Colonic mucosa (tissue), 4 donors: ENCODE measurements at regions not wholly inside any gene's neighbourhood (a gene's known extent, or its start where the extent isn't known, plus 50 kb on each side); places are given as distances from the start of the nearest gene placed in this dataset.

ENCODE experiments used
- DNase-seq: peaks from one replicate; pipeline ENCODE4 v3.0.0-alpha.2; 2020
- H3K27ac ChIP-seq: fragments of 200-600 bp; one replicate; pipeline ENCODE4 v1.8.0; 2021
- H3K27me3 ChIP-seq: fragments of 200-600 bp; one replicate; pipeline ENCODE4 v1.8.0; 2021
- H3K36me3 ChIP-seq: fragments of 200-600 bp; one replicate; pipeline ENCODE4 v1.8.0; 2021
- H3K4me1 ChIP-seq: fragments of 200-600 bp; one replicate; pipeline ENCODE4 v1.8.0; 2021; ENCODE audit warnings: mild to moderate bottlenecking
- H3K4me3 ChIP-seq: fragments of 200-600 bp; one replicate; pipeline ENCODE4 v1.8.0; 2021
- H3K9ac ChIP-seq, 2 donors: one replicate each; pipeline ENCODE4 v1.7.0; 2013; ENCODE audit warnings: control low read depth in 2 of 2, low read depth in 2 of 2, low read length in 2 of 2
- H3K9me3 ChIP-seq: fragments of 200-600 bp; one replicate; pipeline ENCODE4 v1.8.0; 2021
- intact Hi-C: fragments of 100-400 bp; cut with DNase I; formaldehyde crosslinking; loops from one replicate; pipeline ENCODE4 v1.14.1; 2022
- TF ChIP-seq, protein P1 (sequence below): fragments of 200-600 bp; IDR thresholded peaks from one replicate; pipeline ENCODE4 v1.8.0; 2022; ENCODE audit warnings: antibody characterized with exemption, mild to moderate bottlenecking
- donor health status: healthy.
- donor health status: DM: no; HTN: no; CAD: no.
- donor health status: DM: no; HTN: no; CAD: no.

GRCh38 chr4:28665306-28665705 is 1804.7 kb downstream of the STIM2 start:
- no peaks in the 10 kb centered on the region for H3K4me1 ChIP-seq
- intact Hi-C loops = no loop called here
- no peak overlapping the region for H3K27ac ChIP-seq
- H3K4me3 ChIP-seq = no peak overlapping the region
- H3K9ac ChIP-seq = no peak overlapping the region
- H3K9me3 ChIP-seq = no peaks in the 10 kb centered on the region
- H3K36me3 ChIP-seq = no peaks in the 10 kb centered on the region
- no peaks in the 10 kb centered on the region for H3K27me3 ChIP-seq
- DNase-seq = no peak
- TF ChIP-seq, protein P1, sequence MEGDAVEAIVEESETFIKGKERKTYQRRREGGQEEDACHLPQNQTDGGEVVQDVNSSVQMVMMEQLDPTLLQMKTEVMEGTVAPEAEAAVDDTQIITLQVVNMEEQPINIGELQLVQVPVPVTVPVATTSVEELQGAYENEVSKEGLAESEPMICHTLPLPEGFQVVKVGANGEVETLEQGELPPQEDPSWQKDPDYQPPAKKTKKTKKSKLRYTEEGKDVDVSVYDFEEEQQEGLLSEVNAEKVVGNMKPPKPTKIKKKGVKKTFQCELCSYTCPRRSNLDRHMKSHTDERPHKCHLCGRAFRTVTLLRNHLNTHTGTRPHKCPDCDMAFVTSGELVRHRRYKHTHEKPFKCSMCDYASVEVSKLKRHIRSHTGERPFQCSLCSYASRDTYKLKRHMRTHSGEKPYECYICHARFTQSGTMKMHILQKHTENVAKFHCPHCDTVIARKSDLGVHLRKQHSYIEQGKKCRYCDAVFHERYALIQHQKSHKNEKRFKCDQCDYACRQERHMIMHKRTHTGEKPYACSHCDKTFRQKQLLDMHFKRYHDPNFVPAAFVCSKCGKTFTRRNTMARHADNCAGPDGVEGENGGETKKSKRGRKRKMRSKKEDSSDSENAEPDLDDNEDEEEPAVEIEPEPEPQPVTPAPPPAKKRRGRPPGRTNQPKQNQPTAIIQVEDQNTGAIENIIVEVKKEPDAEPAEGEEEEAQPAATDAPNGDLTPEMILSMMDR = no peak

DNA sequence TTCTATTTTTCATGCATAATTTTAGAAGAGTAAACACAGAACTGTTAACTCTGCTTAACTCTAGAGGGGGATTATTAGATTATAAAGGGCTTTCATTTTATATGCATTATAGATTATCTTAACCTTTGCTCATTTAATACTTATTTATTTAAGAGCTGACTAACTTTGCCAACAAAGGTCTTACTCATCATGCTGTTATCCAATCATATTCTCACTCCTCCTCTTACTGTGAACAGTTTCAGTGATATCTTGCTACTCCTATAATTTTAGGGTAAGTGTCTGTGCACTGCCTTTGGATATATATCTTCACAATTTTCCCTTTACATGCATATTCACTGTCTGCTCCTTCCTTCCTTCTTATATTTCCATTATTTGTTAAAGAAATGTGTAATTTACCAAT is 1814.9 kb downstream of the STIM2 start:
- DNase-seq = no peak
- Histone ChIP-seq H3K36me3 (no peaks in the 10 kb centered on the region), H3K4me3 (no peak overlapping the region), H3K9me3 (no peaks in the 10 kb centered on the region), H3K27me3 (no peaks in the 10 kb centered on the region), H3K9ac (no peak overlapping the region), H3K27ac (no peak overlapping the region), H3K4me1 (no peaks in the 10 kb centered on the region)
- intact Hi-C loops = no loop called here
- TF ChIP-seq, protein P1 = no peak

- TF ChIP-seq, protein P1 = no peak
- Histone ChIP-seq H3K9me3 (no peaks in the 10 kb centered on the region), H3K4me3 (no peak overlapping the region), H3K27me3 (no peaks in the 10 kb centered on the region), H3K36me3 (no peaks in the 10 kb centered on the region), H3K4me1 (no peaks in the 10 kb centered on the region), H3K9ac (no peak overlapping the region), H3K27ac (no peak overlapping the region)
- intact Hi-C loops = no loop called here
- no peak for DNase-seq
Observed at GRCh38 chr4:28677808-28678207, 1817.2 kb downstream of the STIM2 start.

DNA sequence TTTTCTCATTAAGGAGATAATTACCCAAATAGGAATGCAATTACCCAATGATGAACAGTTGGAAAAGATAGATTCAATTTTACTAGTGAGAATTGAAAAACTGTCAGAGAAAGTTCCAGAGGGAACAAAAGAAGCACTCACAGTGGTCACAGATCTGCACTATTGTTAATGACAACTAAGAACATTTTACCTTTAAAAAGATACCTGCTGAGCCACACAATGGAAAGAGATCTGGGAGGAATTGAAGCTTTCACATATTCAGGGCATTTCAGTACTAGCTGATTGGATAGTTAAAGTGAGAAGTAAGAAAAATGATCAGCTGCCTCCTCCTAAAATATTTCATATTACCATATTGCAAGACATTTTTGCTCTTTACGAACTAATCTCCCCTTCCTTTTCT is 1822.2 kb downstream of the STIM2 start:
- DNase-seq = no peak
- TF ChIP-seq, protein P1 = no peak
- Histone ChIP-seq H3K4me3 (no peak overlapping the region), H3K9ac (no peak overlapping the region), H3K27ac (no peak overlapping the region), H3K9me3 (no peaks in the 10 kb centered on the region), H3K4me1 (no peaks in the 10 kb centered on the region), H3K27me3 (no peaks in the 10 kb centered on the region), H3K36me3 (no peaks in the 10 kb centered on the region)
- intact Hi-C loops = no loop called here

- intact Hi-C loops = no loop called here
- Histone ChIP-seq H3K27ac (no peak overlapping the region), H3K4me1 (no peaks in the 10 kb centered on the region), H3K9ac (no peak overlapping the region), H3K36me3 (no peaks in the 10 kb centered on the region), H3K9me3 (no peaks in the 10 kb centered on the region), H3K4me3 (no peak overlapping the region), H3K27me3 (no peaks in the 10 kb centered on the region)
- TF ChIP-seq, protein P1 = no peak
- peak; percentile 16 for DNase-seq
Observed at GRCh38 chr4:28686618-28687017, 1826.0 kb downstream of the STIM2 start.

GRCh38 chr4:28690890-28691289 is 1830.2 kb downstream of the STIM2 start:
- Histone ChIP-seq H3K27ac (no peak overlapping the region), H3K27me3 (no peaks in the 10 kb centered on the region), H3K4me1 (no peaks in the 10 kb centered on the region), H3K9me3 (no peaks in the 10 kb centered on the region), H3K9ac (no peak overlapping the region), H3K4me3 (no peak overlapping the region), H3K36me3 (no peaks in the 10 kb centered on the region)
- DNase-seq = no peak
- intact Hi-C loops = no loop called here
- TF ChIP-seq, protein P1 = no peak
